ENCODE measurements at regions not wholly inside any gene's neighbourhood (a gene's known extent, or its start where the extent isn't known, plus 50 kb on each side); places are given as distances from the start of the nearest gene placed in this dataset.

GRCh38 chr9:102841376-102841775 is 153.8 kb upstream of the CYLC2 start:
- TF ChIP-seq POLR2A (IDR thresholded peaks at IDR 0.05; ENCODE audit: low read depth): no peak
- TF ChIP-seq POLR2AphosphoS5 (IDR thresholded peaks at IDR 0.05): no peak
- TF ChIP-seq, protein P1, sequence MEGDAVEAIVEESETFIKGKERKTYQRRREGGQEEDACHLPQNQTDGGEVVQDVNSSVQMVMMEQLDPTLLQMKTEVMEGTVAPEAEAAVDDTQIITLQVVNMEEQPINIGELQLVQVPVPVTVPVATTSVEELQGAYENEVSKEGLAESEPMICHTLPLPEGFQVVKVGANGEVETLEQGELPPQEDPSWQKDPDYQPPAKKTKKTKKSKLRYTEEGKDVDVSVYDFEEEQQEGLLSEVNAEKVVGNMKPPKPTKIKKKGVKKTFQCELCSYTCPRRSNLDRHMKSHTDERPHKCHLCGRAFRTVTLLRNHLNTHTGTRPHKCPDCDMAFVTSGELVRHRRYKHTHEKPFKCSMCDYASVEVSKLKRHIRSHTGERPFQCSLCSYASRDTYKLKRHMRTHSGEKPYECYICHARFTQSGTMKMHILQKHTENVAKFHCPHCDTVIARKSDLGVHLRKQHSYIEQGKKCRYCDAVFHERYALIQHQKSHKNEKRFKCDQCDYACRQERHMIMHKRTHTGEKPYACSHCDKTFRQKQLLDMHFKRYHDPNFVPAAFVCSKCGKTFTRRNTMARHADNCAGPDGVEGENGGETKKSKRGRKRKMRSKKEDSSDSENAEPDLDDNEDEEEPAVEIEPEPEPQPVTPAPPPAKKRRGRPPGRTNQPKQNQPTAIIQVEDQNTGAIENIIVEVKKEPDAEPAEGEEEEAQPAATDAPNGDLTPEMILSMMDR (IDR thresholded peaks at IDR 0.05): no peak
- TF ChIP-seq EP300 (IDR thresholded peaks at IDR 0.05): no peak

Data from esophagus muscularis mucosa (tissue), 4 donors.